ENCODE measurements at regions not wholly inside any gene's neighbourhood (a gene's known extent, or its start where the extent isn't known, plus 50 kb on each side); places are given as distances from the start of the nearest gene placed in this dataset.
"Not testable (repeated sequence)": the region's sequence is repeated elsewhere in the genome, so short reads cannot be mapped to it uniquely, and the experiment has no call there.

- no peak for DNase-seq
Measured at GRCh38 chr21:28150778-28151177, 841.9 kb downstream of the LTN1 start.

- DNase-seq: no peak
Measured at GRCh38 chr21:28148400-28149064, 844.1 kb downstream of the LTN1 start.

GRCh38 chr21:28144653-28145052, 848.0 kb downstream of the LTN1 start:
- DNase-seq: no peak

GRCh38 chr21:28144089-28144488, 848.6 kb downstream of the LTN1 start:
- no peak for DNase-seq

GRCh38 chr21:28142697-28143096, 850.0 kb downstream of the LTN1 start:
- no peak for DNase-seq

- no peak for DNase-seq
Measured at GRCh38 chr21:28138272-28138671, 854.4 kb downstream of the LTN1 start.

GRCh38 chr21:28136656-28137255, 855.9 kb downstream of the LTN1 start:
- DNase-seq: no peak

GRCh38 chr21:28135646-28136045, 857.0 kb downstream of the LTN1 start:
- DNase-seq: no peak

GRCh38 chr21:28133116-28133515, 859.6 kb downstream of the LTN1 start:
- no peak for DNase-seq

- no peak for DNase-seq
Measured at GRCh38 chr21:28132713-28133112, 860.0 kb downstream of the LTN1 start.

- no peak for DNase-seq
Measured at GRCh38 chr21:28127175-28127785, 865.4 kb downstream of the LTN1 start.

- no peak for DNase-seq
Measured at GRCh38 chr21:28126521-28127174, 866.0 kb downstream of the LTN1 start.

GRCh38 chr21:28124541-28124940, 868.1 kb downstream of the LTN1 start:
- no peak for DNase-seq

- DNase-seq: no peak
Measured at GRCh38 chr21:28118570-28118969, 874.1 kb downstream of the LTN1 start.

- DNase-seq: not testable (repeated sequence)
Measured at GRCh38 chr21:28114986-28115385, 877.7 kb downstream of the LTN1 start.

GRCh38 chr21:28113718-28114117, 879.0 kb downstream of the LTN1 start:
- no peak for DNase-seq

GRCh38 chr21:28112511-28112910, 880.2 kb downstream of the LTN1 start:
- DNase-seq: no peak

GRCh38 chr21:28111151-28111619, 881.5 kb downstream of the LTN1 start:
- no peak for DNase-seq

GRCh38 chr21:28110716-28111115, 882.0 kb downstream of the LTN1 start:
- DNase-seq: no peak

GRCh38 chr21:28110074-28110473, 882.6 kb downstream of the LTN1 start:
- no peak for DNase-seq

- no peak for DNase-seq
Measured at GRCh38 chr21:28106370-28106890, 886.2 kb downstream of the LTN1 start.

GRCh38 chr21:28104346-28104745, 888.3 kb downstream of the LTN1 start:
- DNase-seq: no peak

GRCh38 chr21:28100366-28100765, 892.3 kb downstream of the LTN1 start:
- no peak for DNase-seq

Data from NCI-H2081 treated with DMSO at 0.1 percent for 48 hours (cell line).